ENCODE measurements at regions not wholly inside any gene's neighbourhood (a gene's known extent, or its start where the extent isn't known, plus 50 kb on each side); places are given as distances from the start of the nearest gene placed in this dataset.

DNA sequence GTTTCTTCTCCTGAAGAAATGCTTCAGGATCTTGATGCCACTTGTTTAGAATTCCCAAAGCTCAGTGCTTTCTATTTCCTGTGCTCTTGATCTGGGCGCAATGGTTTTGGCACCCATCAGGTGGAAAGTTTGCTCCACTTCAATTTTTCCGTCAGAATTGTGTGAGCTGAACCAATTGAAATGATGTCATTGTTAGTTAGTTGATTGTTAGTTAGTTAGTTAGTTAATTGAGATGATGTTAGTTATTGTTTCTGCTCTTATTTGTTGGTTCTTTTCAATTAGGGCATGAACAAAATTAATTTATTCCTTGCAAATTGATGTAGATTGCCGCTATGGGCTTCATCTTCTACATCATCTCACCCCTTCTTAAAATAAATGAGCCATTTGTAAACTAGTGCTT, 252.6 kb downstream of the BAMBI start:
- H3K27me3 ChIP-seq (ENCODE audit: control insufficient read depth, low read length) = no peaks in the 10 kb centered on the region
- H3K27ac ChIP-seq (ENCODE audit: low read depth, low read length) = no peak overlapping the region
- no peaks in the 10 kb centered on the region for H3K4me1 ChIP-seq (ENCODE audit: control insufficient read depth, low read length)
- no peaks in the 10 kb centered on the region for H3K9me3 ChIP-seq (ENCODE audit: control insufficient read depth, insufficient read depth, low read length)
- no peaks in the 10 kb centered on the region for H3K79me2 ChIP-seq (ENCODE audit: control insufficient read depth, low read length)
- no peak overlapping the region for H3K4me3 ChIP-seq (ENCODE audit: low read length)
- no peaks in the 10 kb centered on the region for H3K9me2 ChIP-seq (replicated peaks; ENCODE audit: control insufficient read depth, low read length)
- no peaks in the 10 kb centered on the region for H4K20me1 ChIP-seq (ENCODE audit: control insufficient read depth, insufficient read depth, low read depth, low read length)
- no peaks in the 10 kb centered on the region for H3F3A ChIP-seq (ENCODE audit: control insufficient read depth, insufficient read depth)
- TF ChIP-seq, protein P1, sequence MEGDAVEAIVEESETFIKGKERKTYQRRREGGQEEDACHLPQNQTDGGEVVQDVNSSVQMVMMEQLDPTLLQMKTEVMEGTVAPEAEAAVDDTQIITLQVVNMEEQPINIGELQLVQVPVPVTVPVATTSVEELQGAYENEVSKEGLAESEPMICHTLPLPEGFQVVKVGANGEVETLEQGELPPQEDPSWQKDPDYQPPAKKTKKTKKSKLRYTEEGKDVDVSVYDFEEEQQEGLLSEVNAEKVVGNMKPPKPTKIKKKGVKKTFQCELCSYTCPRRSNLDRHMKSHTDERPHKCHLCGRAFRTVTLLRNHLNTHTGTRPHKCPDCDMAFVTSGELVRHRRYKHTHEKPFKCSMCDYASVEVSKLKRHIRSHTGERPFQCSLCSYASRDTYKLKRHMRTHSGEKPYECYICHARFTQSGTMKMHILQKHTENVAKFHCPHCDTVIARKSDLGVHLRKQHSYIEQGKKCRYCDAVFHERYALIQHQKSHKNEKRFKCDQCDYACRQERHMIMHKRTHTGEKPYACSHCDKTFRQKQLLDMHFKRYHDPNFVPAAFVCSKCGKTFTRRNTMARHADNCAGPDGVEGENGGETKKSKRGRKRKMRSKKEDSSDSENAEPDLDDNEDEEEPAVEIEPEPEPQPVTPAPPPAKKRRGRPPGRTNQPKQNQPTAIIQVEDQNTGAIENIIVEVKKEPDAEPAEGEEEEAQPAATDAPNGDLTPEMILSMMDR (IDR thresholded peaks at IDR 0.05; ENCODE audit: low read depth, low read length, poor library complexity, severe bottlenecking) = no peak
- no peak for TF ChIP-seq EZH2phosphoT487 (IDR thresholded peaks at IDR 0.05; ENCODE audit: borderline replicate concordance, low read length)
- H3K36me3 ChIP-seq (ENCODE audit: control insufficient read depth, low read length) = no peaks in the 10 kb centered on the region
- H3K4me2 ChIP-seq (ENCODE audit: low read length) = no peak overlapping the region

DNA sequence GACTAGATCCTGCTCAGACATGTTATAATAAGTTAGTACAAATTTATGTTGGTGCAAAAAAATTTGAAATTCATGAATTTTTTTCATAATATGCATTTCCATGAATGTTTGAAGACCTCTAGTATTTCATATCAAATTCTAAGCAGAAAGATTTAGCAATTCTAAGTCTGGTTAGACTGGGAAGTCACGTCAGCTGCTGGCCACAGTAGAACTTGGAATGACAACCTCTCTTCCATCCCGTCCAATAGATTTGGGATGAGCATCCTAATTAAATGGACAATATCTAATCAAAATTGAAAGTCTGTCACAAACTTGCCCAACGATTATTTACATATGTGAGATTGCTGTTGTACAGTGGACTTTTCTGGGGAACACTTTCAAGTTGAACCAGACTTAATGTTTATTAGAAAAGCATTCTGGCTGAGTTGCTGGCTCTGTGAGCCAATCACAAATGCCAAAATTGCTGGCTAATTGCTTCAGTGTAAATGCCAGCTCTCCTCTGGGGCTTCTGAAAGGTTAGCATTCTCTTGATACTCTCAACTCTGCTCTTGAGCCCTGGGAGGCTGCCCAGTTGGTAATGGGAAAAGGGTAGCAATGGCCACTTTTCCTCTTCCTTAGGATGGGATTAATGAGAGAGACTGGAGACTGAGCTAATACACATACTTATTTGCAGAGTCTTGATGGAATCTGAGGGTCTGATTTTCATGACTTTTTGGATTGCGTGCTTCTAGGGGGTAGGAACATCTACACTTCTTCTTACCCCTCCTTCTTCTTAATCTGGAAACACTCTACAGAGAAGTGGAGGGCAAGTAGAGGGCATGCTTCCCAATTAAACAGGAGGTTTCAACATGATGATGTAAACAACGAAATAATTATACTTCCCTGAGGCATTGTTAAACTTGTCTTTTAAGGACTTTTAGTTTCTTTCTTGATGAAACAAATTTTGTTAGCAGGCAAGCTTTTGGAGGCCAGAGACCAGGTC, 253.5 kb downstream of the BAMBI start:
- H3K36me3 ChIP-seq (ENCODE audit: control insufficient read depth, low read length) = no peaks in the 10 kb centered on the region
- no peak for TF ChIP-seq EZH2phosphoT487 (IDR thresholded peaks at IDR 0.05; ENCODE audit: borderline replicate concordance, low read length)
- TF ChIP-seq, protein P1 (IDR thresholded peaks at IDR 0.05; ENCODE audit: low read depth, low read length, poor library complexity, severe bottlenecking) = no peak

DNA sequence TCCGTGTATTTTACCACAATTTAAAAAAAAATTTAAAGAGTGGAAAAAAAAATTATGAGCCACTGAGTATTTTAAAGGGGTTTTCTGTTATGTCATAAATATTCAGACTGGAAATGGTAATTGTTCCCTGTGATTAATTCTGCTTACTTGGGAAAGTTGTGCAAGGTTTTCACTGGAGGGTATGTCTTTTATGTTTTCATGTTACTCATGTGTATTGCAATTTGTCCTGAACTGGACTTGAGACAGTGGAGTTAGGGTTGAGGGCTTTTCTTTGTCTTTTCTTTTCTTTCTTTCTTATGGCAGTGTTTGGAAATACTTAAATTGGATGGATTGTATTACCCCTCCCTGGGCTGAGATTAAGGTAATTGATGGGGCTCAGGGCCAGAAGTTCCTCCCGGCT, 257.7 kb downstream of the BAMBI start:
- Histone ChIP-seq H3F3A (ENCODE audit: control insufficient read depth, insufficient read depth) (no peaks in the 10 kb centered on the region), H4K20me1 (ENCODE audit: control insufficient read depth, insufficient read depth, low read depth, low read length) (no peaks in the 10 kb centered on the region), H3K4me2 (ENCODE audit: low read length) (no peak overlapping the region), H3K4me1 (ENCODE audit: control insufficient read depth, low read length) (no peaks in the 10 kb centered on the region), H3K36me3 (ENCODE audit: control insufficient read depth, low read length) (no peaks in the 10 kb centered on the region), H3K9me2 (replicated peaks; ENCODE audit: control insufficient read depth, low read length) (no peaks in the 10 kb centered on the region), H3K79me2 (ENCODE audit: control insufficient read depth, low read length) (no peaks in the 10 kb centered on the region), H3K27ac (ENCODE audit: low read depth, low read length) (no peak overlapping the region), H3K27me3 (ENCODE audit: control insufficient read depth, low read length) (no peaks in the 10 kb centered on the region), H3K9me3 (ENCODE audit: control insufficient read depth, insufficient read depth, low read length) (no peaks in the 10 kb centered on the region), H3K4me3 (ENCODE audit: low read length) (no peak overlapping the region)
- TF ChIP-seq, protein P1 (IDR thresholded peaks at IDR 0.05; ENCODE audit: low read depth, low read length, poor library complexity, severe bottlenecking) = no peak
- no peak for TF ChIP-seq EZH2phosphoT487 (IDR thresholded peaks at IDR 0.05; ENCODE audit: borderline replicate concordance, low read length)

More for the DNA sequence above, 253.5 kb downstream of the BAMBI start:
- H3F3A ChIP-seq (ENCODE audit: control insufficient read depth, insufficient read depth) = no peaks in the 10 kb centered on the region
- no peaks in the 10 kb centered on the region for H3K9me3 ChIP-seq (ENCODE audit: control insufficient read depth, insufficient read depth, low read length)
- no peak overlapping the region for H3K4me3 ChIP-seq (ENCODE audit: low read length)
- H3K79me2 ChIP-seq (ENCODE audit: control insufficient read depth, low read length) = no peaks in the 10 kb centered on the region
- H3K4me2 ChIP-seq (ENCODE audit: low read length) = no peak overlapping the region
- no peaks in the 10 kb centered on the region for H3K27me3 ChIP-seq (ENCODE audit: control insufficient read depth, low read length)
- no peak overlapping the region for H3K27ac ChIP-seq (ENCODE audit: low read depth, low read length)
- no peaks in the 10 kb centered on the region for H4K20me1 ChIP-seq (ENCODE audit: control insufficient read depth, insufficient read depth, low read depth, low read length)
- H3K4me1 ChIP-seq (ENCODE audit: control insufficient read depth, low read length) = no peaks in the 10 kb centered on the region
- H3K9me2 ChIP-seq (replicated peaks; ENCODE audit: control insufficient read depth, low read length) = no peaks in the 10 kb centered on the region

Measured in DOHH2 (cell line).